ENCODE measurements at regions not wholly inside any gene's neighbourhood (a gene's known extent, or its start where the extent isn't known, plus 50 kb on each side); places are given as distances from the start of the nearest gene placed in this dataset.

DNA sequence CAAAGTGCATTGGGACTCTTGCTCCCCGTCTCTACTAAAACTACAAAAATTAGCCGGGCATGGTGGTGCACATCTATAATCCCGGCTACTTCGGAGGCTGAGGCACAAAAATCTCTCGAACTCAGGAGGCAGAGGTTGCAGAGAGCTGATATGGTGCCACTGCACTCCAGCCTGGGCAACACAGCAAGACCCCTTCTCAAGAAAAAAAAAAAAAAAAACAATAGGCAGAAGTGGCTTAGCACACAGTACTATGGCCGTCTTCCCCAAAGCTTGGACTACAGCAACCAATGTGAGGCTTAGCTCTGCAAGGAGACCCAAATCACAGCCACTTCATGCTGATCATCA, 162.8 kb upstream of the PRDX4 start:
- H3K27ac ChIP-seq = no peak overlapping the region
- intact Hi-C loops (cut with DNase I) = no loop called here

DNA sequence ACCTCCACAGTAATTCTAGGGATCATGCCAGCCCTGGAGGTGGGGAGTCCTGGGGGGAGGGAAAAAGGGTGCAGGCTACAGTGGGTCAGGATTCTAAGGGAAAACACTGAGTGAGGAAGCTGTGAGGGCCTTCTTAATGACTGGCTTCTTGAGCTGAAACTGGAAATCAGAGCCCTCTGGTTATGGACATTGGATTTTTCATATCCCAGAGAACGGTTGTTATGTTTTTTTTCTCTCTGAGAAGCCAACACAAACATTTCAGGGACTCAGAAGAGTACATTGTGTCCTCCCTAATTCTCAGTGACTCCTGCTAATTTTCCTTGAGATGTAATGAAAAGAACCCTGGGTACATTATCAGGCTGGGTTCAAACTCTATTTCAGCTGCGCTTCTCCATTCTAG, 162.4 kb upstream of the PRDX4 start:
- Histone ChIP-seq H3K27ac (no peak overlapping the region), H3K4me1 (no peaks in the 10 kb centered on the region), H3K4me3 (no peak overlapping the region), H3K9me3 (no peaks in the 10 kb centered on the region), H3K27me3 (no peaks in the 10 kb centered on the region), H3K36me3 (no peaks in the 10 kb centered on the region)
- intact Hi-C loops (cut with DNase I) = no loop called here
- ATAC-seq (no peak), DNase-seq (no peak)
- TF ChIP-seq, protein P1, sequence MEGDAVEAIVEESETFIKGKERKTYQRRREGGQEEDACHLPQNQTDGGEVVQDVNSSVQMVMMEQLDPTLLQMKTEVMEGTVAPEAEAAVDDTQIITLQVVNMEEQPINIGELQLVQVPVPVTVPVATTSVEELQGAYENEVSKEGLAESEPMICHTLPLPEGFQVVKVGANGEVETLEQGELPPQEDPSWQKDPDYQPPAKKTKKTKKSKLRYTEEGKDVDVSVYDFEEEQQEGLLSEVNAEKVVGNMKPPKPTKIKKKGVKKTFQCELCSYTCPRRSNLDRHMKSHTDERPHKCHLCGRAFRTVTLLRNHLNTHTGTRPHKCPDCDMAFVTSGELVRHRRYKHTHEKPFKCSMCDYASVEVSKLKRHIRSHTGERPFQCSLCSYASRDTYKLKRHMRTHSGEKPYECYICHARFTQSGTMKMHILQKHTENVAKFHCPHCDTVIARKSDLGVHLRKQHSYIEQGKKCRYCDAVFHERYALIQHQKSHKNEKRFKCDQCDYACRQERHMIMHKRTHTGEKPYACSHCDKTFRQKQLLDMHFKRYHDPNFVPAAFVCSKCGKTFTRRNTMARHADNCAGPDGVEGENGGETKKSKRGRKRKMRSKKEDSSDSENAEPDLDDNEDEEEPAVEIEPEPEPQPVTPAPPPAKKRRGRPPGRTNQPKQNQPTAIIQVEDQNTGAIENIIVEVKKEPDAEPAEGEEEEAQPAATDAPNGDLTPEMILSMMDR (IDR thresholded peaks at IDR 0.05) = no peak

More for the DNA sequence above, 162.8 kb upstream of the PRDX4 start:
- Histone ChIP-seq H3K9me3 (no peaks in the 10 kb centered on the region), H3K4me3 (no peak overlapping the region), H3K4me1 (no peaks in the 10 kb centered on the region), H3K36me3 (no peaks in the 10 kb centered on the region), H3K27me3 (no peaks in the 10 kb centered on the region)
- DNase-seq (no peak), ATAC-seq (no peak)
- TF ChIP-seq, protein P1 (IDR thresholded peaks at IDR 0.05) = no peak

DNA sequence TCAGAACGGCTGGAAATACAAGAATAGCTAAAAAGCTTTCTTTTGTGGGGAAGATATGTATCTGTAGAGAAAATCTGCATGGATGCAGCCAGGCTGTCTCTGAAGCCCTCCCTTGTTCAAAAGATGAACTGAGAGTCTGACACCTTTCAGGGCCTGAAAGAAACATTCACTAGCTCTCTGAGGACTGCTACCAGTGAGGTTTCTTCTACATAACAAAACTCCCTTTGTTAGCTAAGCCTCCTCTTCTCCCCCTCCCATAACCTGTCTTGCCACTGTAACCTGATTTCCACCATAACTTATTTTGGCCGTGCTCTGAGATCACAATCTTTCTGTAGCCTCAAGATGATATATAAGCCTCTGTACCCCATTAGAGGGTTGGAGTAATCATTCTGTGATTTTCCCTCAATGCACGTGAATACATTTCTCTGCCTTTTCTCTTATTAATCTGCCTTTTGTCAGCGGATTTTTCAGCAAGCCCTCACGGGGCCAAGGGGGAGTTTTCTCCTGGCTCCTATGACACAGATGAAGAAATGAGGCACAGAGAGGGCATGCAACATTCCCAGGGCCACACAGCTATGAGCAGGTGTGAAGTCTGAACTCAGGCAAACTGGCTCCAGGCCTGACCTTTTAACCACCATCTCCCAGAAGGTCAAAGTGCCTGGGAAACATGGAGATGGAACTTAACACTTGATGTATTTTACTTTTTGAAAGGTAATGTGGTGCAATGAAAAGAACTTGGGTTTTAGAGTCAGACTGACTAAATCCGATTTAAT, 161.6 kb upstream of the PRDX4 start:
- H3K4me1 ChIP-seq = no peaks in the 10 kb centered on the region
- H3K27ac ChIP-seq = no peak overlapping the region
- H3K36me3 ChIP-seq = no peaks in the 10 kb centered on the region
- H3K9me3 ChIP-seq = no peaks in the 10 kb centered on the region
- TF ChIP-seq, protein P1 (IDR thresholded peaks at IDR 0.05) = no peak
- intact Hi-C loops (cut with DNase I) = no loop called here
- H3K27me3 ChIP-seq = no peaks in the 10 kb centered on the region
- no peak for ATAC-seq
- H3K4me3 ChIP-seq = no peak overlapping the region
- no peak for DNase-seq

GRCh38 chrX:23509256-23509655, 158.0 kb upstream of the PRDX4 start:
- Histone ChIP-seq H3K27me3 (no peaks in the 10 kb centered on the region), H3K4me3 (no peak overlapping the region), H3K4me1 (no peaks in the 10 kb centered on the region), H3K27ac (no peak overlapping the region), H3K9me3 (no peaks in the 10 kb centered on the region), H3K36me3 (no peaks in the 10 kb centered on the region)
- no peak for ATAC-seq
- intact Hi-C loops (cut with DNase I) = no loop called here
- DNase-seq = no peak
- TF ChIP-seq, protein P1 (IDR thresholded peaks at IDR 0.05) = no peak

DNA sequence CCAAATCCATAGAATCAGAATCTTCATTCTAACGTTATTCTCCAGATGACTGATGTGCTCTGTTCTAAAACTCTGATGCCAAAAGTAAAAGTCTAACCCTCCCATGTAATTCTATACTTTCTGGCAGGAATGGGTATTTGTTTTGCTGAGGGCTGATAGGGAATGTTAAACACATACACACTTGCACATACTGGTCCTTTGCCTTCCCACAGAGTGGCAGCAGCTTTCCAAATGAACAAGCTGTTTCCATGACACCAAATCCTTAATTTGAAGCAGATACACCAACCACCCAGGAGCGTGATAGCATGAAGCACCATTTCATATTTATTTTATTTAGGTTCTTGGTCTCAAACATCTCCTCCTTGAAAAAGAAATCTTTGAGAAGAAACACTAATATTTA, 155.5 kb upstream of the PRDX4 start:
- DNase-seq (no peak), ATAC-seq (no peak)
- Histone ChIP-seq H3K9me3 (no peaks in the 10 kb centered on the region), H3K4me3 (no peak overlapping the region), H3K27ac (no peak overlapping the region), H3K27me3 (no peaks in the 10 kb centered on the region), H3K36me3 (no peaks in the 10 kb centered on the region), H3K4me1 (no peaks in the 10 kb centered on the region)
- TF ChIP-seq, protein P1 (IDR thresholded peaks at IDR 0.05) = no peak
- intact Hi-C loops (cut with DNase I) = no loop called here

GRCh38 chrX:23513121-23513520, 154.2 kb upstream of the PRDX4 start:
- no peak for DNase-seq
- ATAC-seq = no peak
- intact Hi-C loops (cut with DNase I) = no loop called here
- no peak overlapping the region for H3K4me3 ChIP-seq
- TF ChIP-seq, protein P1 (IDR thresholded peaks at IDR 0.05) = no peak
- H3K4me1 ChIP-seq = no peaks in the 10 kb centered on the region
- H3K9me3 ChIP-seq = no peaks in the 10 kb centered on the region
- H3K36me3 ChIP-seq = no peaks in the 10 kb centered on the region
- no peaks in the 10 kb centered on the region for H3K27me3 ChIP-seq
- H3K27ac ChIP-seq = no peak overlapping the region
